ENCODE measurements at regions not wholly inside any gene's neighbourhood (a gene's known extent, or its start where the extent isn't known, plus 50 kb on each side); places are given as distances from the start of the nearest gene placed in this dataset.

DNA sequence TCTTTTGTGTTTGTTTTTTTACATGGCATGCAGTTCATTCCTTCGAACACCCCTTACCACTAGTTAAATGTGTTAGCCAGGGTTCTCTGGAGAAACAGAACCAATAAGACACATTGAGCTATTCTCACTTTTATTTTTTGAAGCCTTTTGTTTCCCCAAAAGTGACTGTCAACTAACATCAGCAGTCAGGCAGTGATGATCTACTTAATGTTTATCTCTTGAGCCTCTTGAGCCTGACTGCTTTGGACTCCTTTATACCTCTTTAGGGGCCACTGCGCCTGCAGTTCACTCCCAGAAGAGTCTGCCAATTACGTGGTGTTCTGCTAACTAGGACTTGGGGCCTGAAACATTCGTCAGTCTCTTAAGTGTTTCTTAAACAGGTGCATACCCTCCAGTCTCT is 163.7 kb upstream of the FLRT2 start:
- no peak overlapping the region for H3K4me3 ChIP-seq (replicated peaks; ENCODE audit: low read depth, low read length)
- DNase-seq (ENCODE audit: low read depth): no peak
- TF ChIP-seq, protein P1, sequence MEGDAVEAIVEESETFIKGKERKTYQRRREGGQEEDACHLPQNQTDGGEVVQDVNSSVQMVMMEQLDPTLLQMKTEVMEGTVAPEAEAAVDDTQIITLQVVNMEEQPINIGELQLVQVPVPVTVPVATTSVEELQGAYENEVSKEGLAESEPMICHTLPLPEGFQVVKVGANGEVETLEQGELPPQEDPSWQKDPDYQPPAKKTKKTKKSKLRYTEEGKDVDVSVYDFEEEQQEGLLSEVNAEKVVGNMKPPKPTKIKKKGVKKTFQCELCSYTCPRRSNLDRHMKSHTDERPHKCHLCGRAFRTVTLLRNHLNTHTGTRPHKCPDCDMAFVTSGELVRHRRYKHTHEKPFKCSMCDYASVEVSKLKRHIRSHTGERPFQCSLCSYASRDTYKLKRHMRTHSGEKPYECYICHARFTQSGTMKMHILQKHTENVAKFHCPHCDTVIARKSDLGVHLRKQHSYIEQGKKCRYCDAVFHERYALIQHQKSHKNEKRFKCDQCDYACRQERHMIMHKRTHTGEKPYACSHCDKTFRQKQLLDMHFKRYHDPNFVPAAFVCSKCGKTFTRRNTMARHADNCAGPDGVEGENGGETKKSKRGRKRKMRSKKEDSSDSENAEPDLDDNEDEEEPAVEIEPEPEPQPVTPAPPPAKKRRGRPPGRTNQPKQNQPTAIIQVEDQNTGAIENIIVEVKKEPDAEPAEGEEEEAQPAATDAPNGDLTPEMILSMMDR (IDR thresholded peaks at IDR 0.05; ENCODE audit: low read length, missing control alignments): no peak

DNA sequence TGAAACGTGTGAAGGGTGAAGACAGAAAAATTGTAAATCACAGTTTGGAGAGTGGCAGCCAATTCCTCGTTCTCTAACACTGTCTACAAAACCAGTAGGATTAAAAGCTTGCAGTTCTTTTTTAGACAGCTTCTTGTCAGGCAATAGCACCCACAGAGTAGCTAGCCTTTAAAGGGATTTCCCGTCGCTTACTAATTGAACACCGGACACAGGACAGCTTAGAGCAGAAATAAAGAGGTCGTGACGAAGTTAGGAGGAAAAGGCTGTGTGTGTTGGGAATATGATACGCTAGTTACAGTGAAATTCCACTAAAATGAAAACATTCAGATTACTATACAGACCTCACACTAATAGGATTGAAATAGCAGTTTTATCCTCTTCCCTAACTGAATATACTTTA is 149.1 kb upstream of the FLRT2 start:
- no peak overlapping the region for H3K4me3 ChIP-seq (replicated peaks; ENCODE audit: low read depth, low read length)
- TF ChIP-seq, protein P1 (IDR thresholded peaks at IDR 0.05; ENCODE audit: low read length, missing control alignments): no peak
- no peak for DNase-seq (ENCODE audit: low read depth)

DNA sequence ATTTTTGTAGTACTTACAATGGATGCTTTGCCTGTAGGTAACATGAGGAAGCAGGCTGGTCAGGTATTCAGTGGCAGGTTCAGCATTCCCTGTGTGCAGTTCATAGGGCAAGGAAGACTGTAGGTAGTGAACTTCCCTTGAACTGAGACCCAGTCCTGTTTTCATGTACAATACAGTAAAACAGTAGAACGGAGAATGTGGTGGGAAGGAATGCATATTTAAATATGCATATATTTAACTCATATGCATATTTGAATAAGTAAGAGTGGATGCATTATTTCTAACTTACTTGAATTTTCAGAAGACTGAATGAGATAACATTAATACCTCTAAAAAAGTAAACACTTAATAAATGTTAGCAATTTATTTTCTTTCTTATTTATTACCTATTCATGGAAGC is 147.6 kb upstream of the FLRT2 start:
- no peak for DNase-seq (ENCODE audit: low read depth)
- TF ChIP-seq, protein P1 (IDR thresholded peaks at IDR 0.05; ENCODE audit: low read length, missing control alignments): no peak
- no peak overlapping the region for H3K4me3 ChIP-seq (replicated peaks; ENCODE audit: low read depth, low read length)

DNA sequence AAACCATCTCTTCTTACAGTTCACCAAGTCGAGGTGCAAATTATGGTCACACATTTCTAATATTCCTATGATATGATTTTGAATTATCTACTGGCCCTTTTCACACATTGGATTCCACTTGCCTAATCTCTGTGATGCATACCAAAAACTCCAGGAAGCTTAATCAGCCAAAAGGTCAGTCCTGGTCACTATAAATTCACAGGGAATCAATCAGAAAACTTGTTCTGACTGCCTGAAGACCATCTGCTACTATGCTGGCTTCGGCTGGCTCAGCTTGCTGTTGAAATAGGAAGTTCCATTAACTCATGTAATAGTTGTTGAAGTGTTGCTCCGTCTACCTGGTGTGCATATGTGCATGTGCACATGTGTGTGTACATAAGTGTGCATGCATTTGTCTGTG is 142.8 kb upstream of the FLRT2 start:
- DNase-seq (ENCODE audit: low read depth): no peak
- TF ChIP-seq, protein P1 (IDR thresholded peaks at IDR 0.05; ENCODE audit: low read length, missing control alignments): no peak
- H3K4me3 ChIP-seq (replicated peaks; ENCODE audit: low read depth, low read length): no peak overlapping the region

DNA sequence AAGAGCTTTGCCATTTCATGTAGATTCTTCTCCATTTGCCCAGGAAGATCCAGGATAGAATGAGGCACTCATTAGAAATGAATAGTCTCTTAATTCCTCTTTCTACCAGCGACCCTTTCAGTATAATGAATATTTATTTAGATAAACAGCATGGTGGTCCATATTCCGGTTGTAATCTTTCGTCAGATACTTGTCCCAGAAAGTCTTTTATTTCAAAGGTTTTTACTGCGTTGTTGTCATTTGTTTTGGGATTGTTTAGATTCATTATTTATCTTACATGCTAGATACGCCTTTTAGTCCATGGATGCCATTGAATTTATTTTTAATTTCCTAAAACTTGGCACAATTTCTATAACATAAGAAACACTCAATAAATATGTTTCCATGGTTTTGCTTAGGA is 139.7 kb upstream of the FLRT2 start:
- TF ChIP-seq, protein P1 (IDR thresholded peaks at IDR 0.05; ENCODE audit: low read length, missing control alignments): no peak
- DNase-seq (ENCODE audit: low read depth): no peak
- no peak overlapping the region for H3K4me3 ChIP-seq (replicated peaks; ENCODE audit: low read depth, low read length)

DNA sequence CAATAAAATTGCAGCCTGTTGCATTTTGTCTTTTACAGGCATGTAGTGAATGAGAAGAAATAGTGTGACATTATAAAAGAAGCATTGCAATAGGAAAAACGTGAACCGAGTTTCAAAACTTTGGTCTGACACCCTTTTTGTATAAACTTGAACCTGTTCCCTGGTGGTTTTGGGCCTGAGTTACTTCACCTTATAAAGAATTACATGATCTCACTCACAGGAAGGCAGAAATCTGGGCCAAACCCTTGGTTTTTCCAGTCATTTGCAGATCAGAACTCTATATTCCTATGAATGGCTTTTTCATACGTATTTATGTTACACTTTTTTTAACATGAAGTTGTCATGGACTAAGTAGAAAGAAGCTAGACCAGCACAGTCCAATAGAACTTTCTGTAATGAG is 138.5 kb upstream of the FLRT2 start:
- H3K4me3 ChIP-seq (replicated peaks; ENCODE audit: low read depth, low read length): no peak overlapping the region
- TF ChIP-seq, protein P1 (IDR thresholded peaks at IDR 0.05; ENCODE audit: low read length, missing control alignments): no peak
- no peak for DNase-seq (ENCODE audit: low read depth)

DNA sequence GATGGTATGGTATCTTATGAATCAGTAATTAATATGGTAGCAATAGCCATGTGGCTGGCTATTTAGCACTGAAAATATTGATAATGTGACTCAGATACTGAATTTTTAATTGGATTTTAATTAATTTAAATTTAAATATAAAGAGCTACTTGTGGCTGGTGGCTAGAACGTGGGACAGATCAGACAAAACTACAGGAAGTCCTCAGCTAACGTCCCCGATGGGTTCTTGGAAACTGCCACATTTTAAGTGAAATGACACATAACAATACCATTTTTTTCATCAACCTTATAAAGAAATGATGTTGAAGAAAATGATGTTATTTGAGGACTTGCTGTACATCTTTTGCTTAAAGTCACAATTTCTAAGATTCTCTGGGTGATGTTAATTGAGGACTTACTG is 138.1 kb upstream of the FLRT2 start:
- no peak for DNase-seq (ENCODE audit: low read depth)
- TF ChIP-seq, protein P1 (IDR thresholded peaks at IDR 0.05; ENCODE audit: low read length, missing control alignments): no peak
- no peak overlapping the region for H3K4me3 ChIP-seq (replicated peaks; ENCODE audit: low read depth, low read length)

Data from fibroblast of pulmonary artery (primary cell).